A549 (cell line): ENCODE measurements at regions not wholly inside any gene's neighbourhood (a gene's known extent, or its start where the extent isn't known, plus 50 kb on each side); places are given as distances from the start of the nearest gene placed in this dataset.

Source experiments
- ATAC-seq, 2 experiments: fragments of 200-7000 bp in 1 of 2; fragments of >200 bp in 1 of 2; cut with Nextera tagmentation in 1 of 2; cut with Tn5 transposase in 1 of 2; 3 replicates each; pipeline versions ENCODE4 v1.8.0 to v1.9.1; 2018 to 2020; ENCODE audit warnings: mild to moderate bottlenecking in 1 of 2, moderate library complexity in 1 of 2
- CTCF ChIA-PET: fragments of 300-600 bp; sonication (Branson Sonifier 250); formaldehyde crosslinking; extraction: SDS; loops from one replicate; lab custom pipeline; 2021; ENCODE audit warnings: antibody characterized with exemption, inconsistent platforms; lab: Yijun Ruan, JAX
- POLR2A ChIA-PET: fragments of 350-600 bp; formaldehyde crosslinking; extraction: SDS; loops from one replicate; lab custom pipeline; 2021; ENCODE audit warnings: antibody characterized with exemption, inconsistent platforms; lab: Yijun Ruan, JAX
- DNase-seq, 2 experiments: peaks; one replicate each; pipeline versions ENCODE4 v3.0.0 to v3.0.0-alpha.2; 2011 to 2016; ENCODE audit warnings: low read depth in 1 of 2, low spot score in 1 of 2
- FAIRE-seq: peaks from 2 replicates; lab custom pipeline; 2011; peaks lifted over from hg19 to GRCh38; lab: Jason Lieb, UNC
- H3K27ac ChIP-seq, 2 experiments: fragments of >200 bp; sonication (Bioruptor Twin); formaldehyde crosslinking; 3 replicates each; pipeline ENCODE4 v1.5.1; 2016 to 2017
- H3K4me1 ChIP-seq: fragments of >200 bp; sonication (Bioruptor Twin); formaldehyde crosslinking; 3 replicates; pipeline ENCODE4 v1.6.1; 2016
- H3K4me2 ChIP-seq: fragments of >200 bp; sonication (Bioruptor Twin); formaldehyde crosslinking; 3 replicates; pipeline ENCODE4 v1.6.1; 2016
- H3K4me3 ChIP-seq: fragments of >200 bp; sonication (Bioruptor Twin); formaldehyde crosslinking; 3 replicates; pipeline ENCODE4 v1.5.1; 2016
- H3K9me3 ChIP-seq: fragments of >200 bp; sonication (Bioruptor Twin); formaldehyde crosslinking; 3 replicates; pipeline ENCODE4 v1.6.1; 2016
- EP300 ChIP-seq, 2 experiments: fragments of >200 bp; sonication (Bioruptor Twin); formaldehyde crosslinking; IDR thresholded peaks; 2 replicates in 1 of 2; 3 replicates in 1 of 2; pipeline ENCODE4 v1.6.1; 2016 to 2017
- FOSL2 ChIP-seq, 2 experiments: fragments of 450-650 bp in 1 of 2; fragments of >200 bp in 1 of 2; sonication (Bioruptor Twin) in 1 of 2; formaldehyde crosslinking; IDR thresholded peaks; 2 replicates each; pipeline versions ENCODE4 v1.5.0 to v1.6.1; 2016 to 2020; ENCODE audit warnings: mild to moderate bottlenecking in 1 of 2, moderate library complexity in 1 of 2
- HEYL ChIP-seq: fragments of 250-450 bp; sonication (Bioruptor Pico); IDR thresholded peaks from 2 replicates; pipeline ENCODE4 v1.8.0; 2021; ENCODE audit warnings: mild to moderate bottlenecking, moderate library complexity
- JUNB ChIP-seq: fragments of >200 bp; sonication (Bioruptor Twin); formaldehyde crosslinking; IDR thresholded peaks from 2 replicates; pipeline ENCODE4 v1.6.1; 2016
- KDM5A ChIP-seq: fragments of 200-600 bp; sonication (generic); IDR thresholded peaks from 2 replicates; pipeline ENCODE4 v1.6.1; 2016; ENCODE audit warnings: antibody characterized with exemption, mild to moderate bottlenecking
- MAFK ChIP-seq: fragments of 450-650 bp; IDR thresholded peaks from 2 replicates; pipeline ENCODE4 v1.6.1; 2014; ENCODE audit not compliant: partially characterized antibody
- MYC ChIP-seq: IDR thresholded peaks from 2 replicates; pipeline ENCODE4 v1.6.1; 2012; ENCODE audit warnings: mild to moderate bottlenecking, inconsistent platforms, low read length, improper control_type of control experiment, borderline replicate concordance
- RAD21 ChIP-seq, 2 experiments: fragments of >200 bp in 1 of 2; sonication (Bioruptor Twin) in 1 of 2; formaldehyde crosslinking in 1 of 2; IDR thresholded peaks in 1 of 2; conservative IDR thresholded peaks in 1 of 2; 2 replicates in 1 of 2; 3 replicates in 1 of 2; pipeline ENCODE4 v1.6.1; 2012 to 2018; ENCODE audit warnings: inconsistent platforms in 1 of 2
- RARB ChIP-seq: fragments of 250-450 bp; sonication (Bioruptor Pico); IDR thresholded peaks from 2 replicates; pipeline ENCODE4 v1.8.0; 2021; ENCODE audit warnings: mild to moderate bottlenecking, moderate library complexity
- RCOR1 ChIP-seq: fragments of 150-350 bp; IDR thresholded peaks from 2 replicates; pipeline ENCODE4 v1.6.1; 2014; ENCODE audit warnings: antibody characterized with exemption, low read length, low read depth
- SMC3 ChIP-seq: fragments of >200 bp; sonication (Bioruptor Twin); formaldehyde crosslinking; IDR thresholded peaks from 3 replicates; pipeline ENCODE4 v1.6.1; 2018; ENCODE audit warnings: inconsistent platforms
- TP53 ChIP-seq: fragments of 250-450 bp; sonication (Bioruptor Pico); IDR thresholded peaks from 2 replicates; pipeline ENCODE4 v1.5.0; 2021; ENCODE audit warnings: mild to moderate bottlenecking, moderate library complexity
- ZC3H11A ChIP-seq: fragments of 450-650 bp; IDR thresholded peaks from 2 replicates; pipeline ENCODE4 v1.6.1; 2014; ENCODE audit warnings: antibody characterized with exemption, mild to moderate bottlenecking
- ZNF302 ChIP-seq: fragments of 250-450 bp; sonication (Bioruptor Pico); IDR thresholded peaks from 2 replicates; pipeline ENCODE4 v1.9.0; 2021; ENCODE audit warnings: inconsistent platforms, mild to moderate bottlenecking, moderate library complexity
- ZSCAN20 ChIP-seq: fragments of 250-450 bp; sonication (Bioruptor Pico); IDR thresholded peaks from 2 replicates; pipeline ENCODE4 v1.8.0; 2022; ENCODE audit warnings: mild to moderate bottlenecking, moderate library complexity
- WGBS: methylation state at CpG from one replicate; pipeline ENCODE4 v1.1.6; 2017; ENCODE audit errors: missing lambda C conversion rate; 5-methylcytosine and 5-hydroxymethylcytosine counted together
- TF ChIP-seq, protein P1 (sequence below): fragments of 250-450 bp; sonication (Bioruptor Pico); IDR thresholded peaks from 2 replicates; pipeline ENCODE4 v1.5.0; 2021; ENCODE audit warnings: mild to moderate bottlenecking, moderate library complexity, borderline replicate concordance
- TF ChIP-seq, protein P2 (sequence below): fragments of >200 bp; sonication (Bioruptor Twin); formaldehyde crosslinking; IDR thresholded peaks from 3 replicates; pipeline ENCODE4 v1.5.1; 2016
- TF ChIP-seq, protein P3 (sequence below): IDR thresholded peaks from 2 replicates; pipeline ENCODE4 v1.6.1; 2012; ENCODE audit warnings: low read depth, borderline replicate concordance

DNA sequence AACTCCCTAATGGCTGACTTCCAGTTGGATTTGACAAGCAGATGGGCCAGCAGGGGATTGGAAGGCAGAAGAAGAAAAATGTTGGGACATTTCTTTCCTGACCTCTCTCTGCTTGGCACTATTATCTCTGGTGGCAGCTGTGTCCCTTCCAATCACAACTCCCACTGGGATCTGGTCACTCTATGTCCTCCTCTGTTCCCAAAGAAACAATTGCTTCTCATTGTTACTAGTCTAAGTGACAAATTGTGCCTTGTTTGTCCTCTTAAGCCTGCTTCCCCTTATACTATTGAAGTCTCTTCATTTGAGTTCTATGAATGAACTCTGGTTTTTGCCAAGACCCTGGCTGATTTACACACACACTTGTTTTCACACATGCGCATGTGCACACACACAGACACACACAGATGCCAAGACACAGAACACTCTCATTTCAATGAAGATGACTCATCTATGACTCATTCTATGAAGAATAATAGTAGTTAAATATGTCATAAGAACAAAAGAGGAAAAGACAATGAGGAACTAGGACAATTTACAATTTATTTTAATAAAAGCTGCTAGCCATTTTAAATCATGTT is 83.0 kb upstream of the FAR2 start:
- no peak for DNase-seq
- no peak for TF ChIP-seq TP53 (CRISPR knock-in tag)
- TF ChIP-seq SMC3: no peak
- TF ChIP-seq, protein P1, sequence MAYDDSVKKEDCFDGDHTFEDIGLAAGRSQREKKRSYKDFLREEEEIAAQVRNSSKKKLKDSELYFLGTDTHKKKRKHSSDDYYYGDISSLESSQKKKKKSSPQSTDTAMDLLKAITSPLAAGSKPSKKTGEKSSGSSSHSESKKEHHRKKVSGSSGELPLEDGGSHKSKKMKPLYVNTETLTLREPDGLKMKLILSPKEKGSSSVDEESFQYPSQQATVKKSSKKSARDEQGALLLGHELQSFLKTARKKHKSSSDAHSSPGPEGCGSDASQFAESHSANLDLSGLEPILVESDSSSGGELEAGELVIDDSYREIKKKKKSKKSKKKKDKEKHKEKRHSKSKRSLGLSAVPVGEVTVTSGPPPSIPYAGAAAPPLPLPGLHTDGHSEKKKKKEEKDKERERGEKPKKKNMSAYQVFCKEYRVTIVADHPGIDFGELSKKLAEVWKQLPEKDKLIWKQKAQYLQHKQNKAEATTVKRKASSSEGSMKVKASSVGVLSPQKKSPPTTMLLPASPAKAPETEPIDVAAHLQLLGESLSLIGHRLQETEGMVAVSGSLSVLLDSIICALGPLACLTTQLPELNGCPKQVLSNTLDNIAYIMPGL (CRISPR knock-in tag): no peak
- no peak for TF ChIP-seq FOSL2 (IDR thresholded peaks at IDR 0.05)
- TF ChIP-seq FOSL2 (CRISPR knock-in tag; IDR thresholded peaks at IDR 0.05): peak; percentile 76
- FAIRE-seq: no peak
- no peak overlapping the region for H3K4me3 ChIP-seq
- H3K9me3 ChIP-seq: no peaks in the 10 kb centered on the region
- no peak overlapping the region for H3K4me2 ChIP-seq
- no peak overlapping the region for H3K27ac ChIP-seq
- ChIA-PET POLR2A (no interaction called here), CTCF (no interaction called here)
- no peak for ATAC-seq
- WGBS: 52% methylated on average over 1 of the region's 1 CpG
- H3K4me1 ChIP-seq: no peaks in the 10 kb centered on the region

DNA sequence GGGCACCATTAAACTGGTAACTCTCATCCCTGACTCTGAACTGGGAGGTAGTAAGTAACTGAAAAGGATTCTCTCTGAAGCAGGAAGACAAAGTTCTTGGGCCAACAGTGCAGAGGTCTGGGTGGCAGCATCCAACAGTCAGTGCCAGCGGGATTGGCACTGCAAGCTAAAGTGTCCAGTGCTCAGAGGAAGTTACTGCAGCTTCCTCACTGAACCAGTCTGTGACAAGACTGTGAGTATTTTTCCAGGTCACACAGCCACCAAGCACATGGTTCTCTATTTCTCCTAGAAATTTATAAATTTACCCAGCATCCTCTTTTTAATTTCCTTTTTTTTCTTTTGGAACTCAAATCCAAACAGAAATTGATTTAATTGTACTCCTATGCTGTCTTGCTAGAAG is 81.6 kb upstream of the FAR2 start:
- Histone ChIP-seq H3K4me3 (no peak overlapping the region), H3K27ac (no peak overlapping the region), H3K4me1 (no peaks in the 10 kb centered on the region), H3K4me2 (no peak overlapping the region), H3K9me3 (no peaks in the 10 kb centered on the region)
- DNase-seq: no peak
- POLR2A ChIA-PET: no interaction called here
- ATAC-seq: no peak
- TF ChIP-seq, protein P2, sequence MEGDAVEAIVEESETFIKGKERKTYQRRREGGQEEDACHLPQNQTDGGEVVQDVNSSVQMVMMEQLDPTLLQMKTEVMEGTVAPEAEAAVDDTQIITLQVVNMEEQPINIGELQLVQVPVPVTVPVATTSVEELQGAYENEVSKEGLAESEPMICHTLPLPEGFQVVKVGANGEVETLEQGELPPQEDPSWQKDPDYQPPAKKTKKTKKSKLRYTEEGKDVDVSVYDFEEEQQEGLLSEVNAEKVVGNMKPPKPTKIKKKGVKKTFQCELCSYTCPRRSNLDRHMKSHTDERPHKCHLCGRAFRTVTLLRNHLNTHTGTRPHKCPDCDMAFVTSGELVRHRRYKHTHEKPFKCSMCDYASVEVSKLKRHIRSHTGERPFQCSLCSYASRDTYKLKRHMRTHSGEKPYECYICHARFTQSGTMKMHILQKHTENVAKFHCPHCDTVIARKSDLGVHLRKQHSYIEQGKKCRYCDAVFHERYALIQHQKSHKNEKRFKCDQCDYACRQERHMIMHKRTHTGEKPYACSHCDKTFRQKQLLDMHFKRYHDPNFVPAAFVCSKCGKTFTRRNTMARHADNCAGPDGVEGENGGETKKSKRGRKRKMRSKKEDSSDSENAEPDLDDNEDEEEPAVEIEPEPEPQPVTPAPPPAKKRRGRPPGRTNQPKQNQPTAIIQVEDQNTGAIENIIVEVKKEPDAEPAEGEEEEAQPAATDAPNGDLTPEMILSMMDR: no peak
- no peak for TF ChIP-seq ZNF302 (CRISPR knock-in tag)
- TF ChIP-seq ZSCAN20 (CRISPR knock-in tag): no peak
- TF ChIP-seq HEYL (CRISPR knock-in tag): no peak
- TF ChIP-seq, protein P3, sequence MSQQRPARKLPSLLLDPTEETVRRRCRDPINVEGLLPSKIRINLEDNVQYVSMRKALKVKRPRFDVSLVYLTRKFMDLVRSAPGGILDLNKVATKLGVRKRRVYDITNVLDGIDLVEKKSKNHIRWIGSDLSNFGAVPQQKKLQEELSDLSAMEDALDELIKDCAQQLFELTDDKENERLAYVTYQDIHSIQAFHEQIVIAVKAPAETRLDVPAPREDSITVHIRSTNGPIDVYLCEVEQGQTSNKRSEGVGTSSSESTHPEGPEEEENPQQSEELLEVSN: no peak
- no peak for TF ChIP-seq MAFK
- no peak for TF ChIP-seq RARB (CRISPR knock-in tag)
- TF ChIP-seq JUNB: no peak
- TF ChIP-seq SMC3: no peak
- no peak for TF ChIP-seq KDM5A
- TF ChIP-seq RAD21 (conservative IDR thresholded peaks at IDR 0.05 in 1 of 2, IDR thresholded peaks at IDR 0.05 in 1 of 2): no peak
- no peak for TF ChIP-seq MYC
- no peak for TF ChIP-seq ZC3H11A
- FAIRE-seq: no peak
- 0% methylated on average over 1 of the region's 1 CpG for WGBS
- CTCF ChIA-PET: no interaction called here

DNA sequence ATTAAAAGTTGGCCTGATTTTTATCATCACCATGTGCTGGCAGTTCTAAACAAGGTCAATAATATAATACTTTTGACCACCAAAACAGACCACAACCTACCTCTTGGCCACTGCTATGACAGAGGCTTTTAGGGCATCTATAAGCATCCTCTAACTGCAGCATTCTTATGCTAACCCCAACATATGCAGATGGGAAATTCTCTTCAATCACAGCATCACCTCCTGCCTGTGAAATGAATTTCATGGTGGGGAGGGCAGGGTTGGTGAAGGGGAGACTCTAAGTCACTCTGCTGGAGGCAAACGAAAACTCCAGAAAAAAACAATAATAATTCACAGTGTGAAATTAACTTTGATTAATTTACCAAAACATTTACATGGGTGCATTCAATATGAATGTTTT is 78.8 kb upstream of the FAR2 start:
- DNase-seq (no peak), ATAC-seq (no peak), FAIRE-seq (no peak)
- Histone ChIP-seq H3K27ac (no peak overlapping the region), H3K4me1 (no peaks in the 10 kb centered on the region), H3K4me2 (no peak overlapping the region), H3K9me3 (no peaks in the 10 kb centered on the region), H3K4me3 (no peak overlapping the region)
- TF ChIP-seq EP300 (IDR thresholded peaks at IDR 0.05) (no peak), RCOR1 (no peak)
- WGBS: 4% methylated on average over 1 of the region's 1 CpG
- ChIA-PET POLR2A (no interaction called here), CTCF (no interaction called here)
